NCI-H1048 (cell line): ENCODE measurements at regions not wholly inside any gene's neighbourhood (a gene's known extent, or its start where the extent isn't known, plus 50 kb on each side); places are given as distances from the start of the nearest gene placed in this dataset.
"Not testable (repeated sequence)": the region's sequence is repeated elsewhere in the genome, so short reads cannot be mapped to it uniquely, and the experiment has no call there.

ENCODE experiments used
- DNase-seq: peaks from one replicate; lab custom pipeline; 2025; lab: John Stamatoyannopoulos, UW

GRCh38 chr20:11452326-11452725, 465.4 kb upstream of the BTBD3 start:
- no peak for DNase-seq

- DNase-seq, result no peak
Observed at GRCh38 chr20:11453430-11453829, 464.3 kb upstream of the BTBD3 start.

GRCh38 chr20:11454966-11455799, 462.5 kb upstream of the BTBD3 start:
- DNase-seq, result no peak

GRCh38 chr20:11457488-11457887, 460.2 kb upstream of the BTBD3 start:
- no peak for DNase-seq

- no peak for DNase-seq
Observed at GRCh38 chr20:11459090-11459890, 458.4 kb upstream of the BTBD3 start.

GRCh38 chr20:11467436-11467835, 450.3 kb upstream of the BTBD3 start:
- DNase-seq, result no peak

GRCh38 chr20:11468880-11469279, 448.8 kb upstream of the BTBD3 start:
- no peak for DNase-seq

GRCh38 chr20:11469795-11470435, 447.8 kb upstream of the BTBD3 start:
- no peak for DNase-seq

GRCh38 chr20:11473983-11474382, 443.7 kb upstream of the BTBD3 start:
- no peak for DNase-seq

GRCh38 chr20:11483697-11484096, 434.0 kb upstream of the BTBD3 start:
- DNase-seq, result no peak

GRCh38 chr20:11484479-11484878, 433.2 kb upstream of the BTBD3 start:
- DNase-seq, result no peak

- no peak for DNase-seq
Observed at GRCh38 chr20:11492386-11492785, 425.3 kb upstream of the BTBD3 start.

GRCh38 chr20:11492846-11493245, 424.8 kb upstream of the BTBD3 start:
- DNase-seq, result no peak

- no peak for DNase-seq
Observed at GRCh38 chr20:11496380-11496779, 421.3 kb upstream of the BTBD3 start.

- no peak for DNase-seq
Observed at GRCh38 chr20:11497545-11497944, 420.1 kb upstream of the BTBD3 start.

GRCh38 chr20:11499101-11499634, 418.5 kb upstream of the BTBD3 start:
- DNase-seq, result no peak

- no peak for DNase-seq
Observed at GRCh38 chr20:11502061-11502460, 415.6 kb upstream of the BTBD3 start.

- DNase-seq, result no peak
Observed at GRCh38 chr20:11502671-11503070, 415.0 kb upstream of the BTBD3 start.

- no peak for DNase-seq
Observed at GRCh38 chr20:11509776-11510175, 407.9 kb upstream of the BTBD3 start.

GRCh38 chr20:11511821-11512220, 405.9 kb upstream of the BTBD3 start:
- no peak for DNase-seq

GRCh38 chr20:11513241-11513745, 404.4 kb upstream of the BTBD3 start:
- DNase-seq, result not testable (repeated sequence)

- DNase-seq, result no peak
Observed at GRCh38 chr20:11516448-11516847, 401.2 kb upstream of the BTBD3 start.
